OCI-LY1 (cell line): ENCODE measurements at regions not wholly inside any gene's neighbourhood (a gene's known extent, or its start where the extent isn't known, plus 50 kb on each side); places are given as distances from the start of the nearest gene placed in this dataset.

ENCODE experiments used
- H2AFZ ChIP-seq: fragments of 200-600 bp; sonication (generic), shearing (Covaris generic); 2 replicates; pipeline ENCODE4 v1.6.0; 2014; ENCODE audit warnings: antibody characterized with exemption, mild to moderate bottlenecking, low read length
- H3F3A ChIP-seq: fragments of 200-600 bp; sonication (generic), shearing (Covaris generic); 2 replicates; pipeline ENCODE4 v1.6.0; 2014; ENCODE audit warnings: mild to moderate bottlenecking, antibody characterized with exemption, low read length, moderate library complexity; ENCODE audit not compliant: insufficient read depth
- H3K27ac ChIP-seq: fragments of 200-600 bp; sonication (generic); 2 replicates; pipeline ENCODE4 v1.5.1; 2014; ENCODE audit warnings: low read length, mixed run types, mild to moderate bottlenecking, low read depth; ENCODE audit not compliant: poor library complexity, severe bottlenecking
- H3K27me3 ChIP-seq: fragments of 200-600 bp; sonication (generic); 2 replicates; pipeline ENCODE4 v1.6.0; 2014; ENCODE audit warnings: antibody characterized with exemption, mild to moderate bottlenecking, low read length, moderate library complexity; ENCODE audit not compliant: insufficient read depth
- H3K36me3 ChIP-seq: fragments of 200-600 bp; sonication (generic); 2 replicates; pipeline ENCODE4 v1.6.1; 2014; ENCODE audit warnings: mild to moderate bottlenecking, antibody characterized with exemption, low read length, moderate library complexity, mixed read lengths; ENCODE audit not compliant: insufficient read depth
- H3K4me1 ChIP-seq: fragments of 200-600 bp; sonication (generic); 2 replicates; pipeline ENCODE4 v1.5.1; 2014; ENCODE audit warnings: mild to moderate bottlenecking, low read length, moderate library complexity; ENCODE audit not compliant: insufficient read depth, severe bottlenecking
- H3K4me2 ChIP-seq: fragments of 200-600 bp; sonication (generic), shearing (Covaris generic); 2 replicates; pipeline ENCODE4 v1.6.1; 2014; ENCODE audit warnings: low read length
- H3K4me3 ChIP-seq: fragments of 200-600 bp; sonication (generic); 2 replicates; pipeline ENCODE4 v1.5.1; 2014; ENCODE audit warnings: low read length, low read depth, mild to moderate bottlenecking, mixed read lengths; ENCODE audit not compliant: poor library complexity, severe bottlenecking
- H3K79me2 ChIP-seq: fragments of 200-600 bp; shearing (Covaris generic); 2 replicates; pipeline ENCODE4 v1.6.1; 2016; ENCODE audit warnings: mixed run types, low read length, mixed read lengths; ENCODE audit not compliant: insufficient read depth
- H3K9ac ChIP-seq: fragments of 200-600 bp; sonication (generic), shearing (Covaris generic); 2 replicates; pipeline ENCODE4 v1.6.1; 2014; ENCODE audit warnings: mild to moderate bottlenecking, low read length, mixed read lengths
- H3K9me2 ChIP-seq: fragments of 200-600 bp; sonication (generic), shearing (Covaris generic); 2 replicates; pipeline ENCODE4 v1.6.1; 2014; ENCODE audit warnings: low read depth, mild to moderate bottlenecking, low read length, mixed read lengths
- H3K9me3 ChIP-seq: fragments of 200-600 bp; shearing (Covaris generic); 2 replicates; pipeline ENCODE4 v1.6.1; 2014; ENCODE audit warnings: low read length, mixed read lengths
- H4K20me1 ChIP-seq: fragments of 200-600 bp; sonication (generic), shearing (Covaris generic); 2 replicates; pipeline ENCODE4 v1.6.0; 2016; ENCODE audit warnings: mild to moderate bottlenecking, low read length; ENCODE audit not compliant: insufficient read depth
- EZH2 ChIP-seq: fragments of 200-600 bp; sonication (generic), shearing (Covaris generic); IDR thresholded peaks from 2 replicates; pipeline ENCODE4 v1.8.0; 2017; ENCODE audit warnings: borderline replicate concordance, mixed run types, mild to moderate bottlenecking, antibody characterized with exemption, low read length, moderate library complexity, mixed read lengths
- TF ChIP-seq, protein P1 (sequence below): fragments of 200-600 bp; sonication (generic), shearing (Covaris generic); IDR thresholded peaks from 2 replicates; pipeline ENCODE4 v1.5.1; 2017; ENCODE audit warnings: mild to moderate bottlenecking, antibody characterized with exemption, low read length, moderate library complexity, mixed read lengths

DNA sequence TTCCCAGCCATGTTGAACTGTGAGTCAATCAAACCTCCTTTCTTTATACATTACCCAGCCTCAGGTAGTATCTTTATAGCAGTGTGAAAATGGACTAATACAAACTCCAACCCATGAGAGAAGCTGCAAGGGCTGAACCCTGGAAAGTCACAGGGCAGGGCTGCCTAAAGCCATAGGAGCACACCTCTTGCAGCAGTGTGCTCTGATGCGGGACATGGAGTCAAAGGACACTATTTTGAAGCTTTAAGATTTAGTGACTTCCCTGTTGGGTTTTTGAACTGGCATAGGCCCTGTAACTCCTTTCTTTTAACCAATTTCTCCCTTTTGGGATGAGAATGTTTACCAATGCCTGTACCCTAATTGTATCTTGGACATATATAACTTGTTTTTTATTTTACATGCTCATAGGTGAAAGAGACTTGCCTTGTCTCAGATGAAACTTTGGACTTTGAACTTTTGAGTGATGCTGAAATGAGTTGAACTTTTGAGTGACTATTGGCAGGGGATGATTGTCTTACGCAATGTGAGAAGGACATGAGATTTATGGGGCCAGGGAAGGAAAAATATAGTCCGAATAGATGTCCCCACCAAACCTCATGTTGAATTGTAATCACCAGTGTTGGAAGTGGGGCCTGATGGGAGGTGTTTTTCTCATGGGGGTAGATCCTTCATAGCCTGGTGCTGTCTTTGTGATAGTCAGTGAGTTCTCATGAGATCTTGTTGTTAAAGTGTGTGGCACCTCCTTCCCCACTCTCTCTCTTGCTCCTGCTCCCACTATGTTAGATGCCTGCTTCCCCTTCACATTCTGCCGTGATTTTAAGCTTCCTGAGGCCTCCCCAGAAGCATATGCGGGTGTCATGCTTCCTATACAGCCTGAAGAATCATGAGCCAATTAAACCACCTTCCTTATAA lies 159.5 kb upstream of the SPEF2 start:
- Histone ChIP-seq H3K27me3 (no peaks in the 10 kb centered on the region), H2AFZ (no peak overlapping the region), H4K20me1 (no peaks in the 10 kb centered on the region), H3F3A (no peaks in the 10 kb centered on the region), H3K9me2 (no peaks in the 10 kb centered on the region), H3K27ac (no peak overlapping the region), H3K4me2 (no peak overlapping the region), H3K36me3 (no peaks in the 10 kb centered on the region), H3K9me3 (no peaks in the 10 kb centered on the region), H3K4me1 (no peaks in the 10 kb centered on the region), H3K79me2 (no peaks in the 10 kb centered on the region), H3K9ac (no peak overlapping the region), H3K4me3 (no peak overlapping the region)
- TF ChIP-seq, protein P1, sequence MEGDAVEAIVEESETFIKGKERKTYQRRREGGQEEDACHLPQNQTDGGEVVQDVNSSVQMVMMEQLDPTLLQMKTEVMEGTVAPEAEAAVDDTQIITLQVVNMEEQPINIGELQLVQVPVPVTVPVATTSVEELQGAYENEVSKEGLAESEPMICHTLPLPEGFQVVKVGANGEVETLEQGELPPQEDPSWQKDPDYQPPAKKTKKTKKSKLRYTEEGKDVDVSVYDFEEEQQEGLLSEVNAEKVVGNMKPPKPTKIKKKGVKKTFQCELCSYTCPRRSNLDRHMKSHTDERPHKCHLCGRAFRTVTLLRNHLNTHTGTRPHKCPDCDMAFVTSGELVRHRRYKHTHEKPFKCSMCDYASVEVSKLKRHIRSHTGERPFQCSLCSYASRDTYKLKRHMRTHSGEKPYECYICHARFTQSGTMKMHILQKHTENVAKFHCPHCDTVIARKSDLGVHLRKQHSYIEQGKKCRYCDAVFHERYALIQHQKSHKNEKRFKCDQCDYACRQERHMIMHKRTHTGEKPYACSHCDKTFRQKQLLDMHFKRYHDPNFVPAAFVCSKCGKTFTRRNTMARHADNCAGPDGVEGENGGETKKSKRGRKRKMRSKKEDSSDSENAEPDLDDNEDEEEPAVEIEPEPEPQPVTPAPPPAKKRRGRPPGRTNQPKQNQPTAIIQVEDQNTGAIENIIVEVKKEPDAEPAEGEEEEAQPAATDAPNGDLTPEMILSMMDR = no peak
- no peak for TF ChIP-seq EZH2

DNA sequence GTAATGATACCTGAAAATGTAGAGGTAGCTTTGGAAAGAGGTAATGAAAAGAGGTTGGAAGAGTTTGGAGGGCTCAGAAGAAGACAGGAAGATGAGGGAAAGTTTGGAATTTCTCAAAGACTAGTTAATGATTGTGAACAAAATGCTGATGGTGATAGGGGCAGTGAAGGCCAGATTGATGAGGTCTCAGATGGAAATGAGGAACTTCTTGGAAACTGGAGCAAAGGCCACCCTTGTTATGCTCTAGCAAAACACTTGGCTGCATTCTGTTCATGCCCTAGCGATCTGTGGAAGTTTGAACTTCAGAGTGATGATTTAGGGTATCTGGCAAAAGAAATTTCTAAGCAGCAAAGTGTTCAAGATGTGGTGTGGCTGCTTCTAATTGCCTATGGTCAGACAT lies 161.2 kb upstream of the SPEF2 start:
- no peak overlapping the region for H2AFZ ChIP-seq
- H3K9me2 ChIP-seq = no peaks in the 10 kb centered on the region
- H4K20me1 ChIP-seq = no peaks in the 10 kb centered on the region
- H3F3A ChIP-seq = no peaks in the 10 kb centered on the region
- H3K36me3 ChIP-seq = no peaks in the 10 kb centered on the region
- no peaks in the 10 kb centered on the region for H3K27me3 ChIP-seq
- no peaks in the 10 kb centered on the region for H3K79me2 ChIP-seq
- TF ChIP-seq EZH2 = no peak
- TF ChIP-seq, protein P1 = no peak
- H3K4me1 ChIP-seq = no peaks in the 10 kb centered on the region
- H3K27ac ChIP-seq = no peak overlapping the region
- no peak overlapping the region for H3K9ac ChIP-seq
- H3K4me2 ChIP-seq = no peak overlapping the region
- no peaks in the 10 kb centered on the region for H3K9me3 ChIP-seq
- H3K4me3 ChIP-seq = no peak overlapping the region

DNA sequence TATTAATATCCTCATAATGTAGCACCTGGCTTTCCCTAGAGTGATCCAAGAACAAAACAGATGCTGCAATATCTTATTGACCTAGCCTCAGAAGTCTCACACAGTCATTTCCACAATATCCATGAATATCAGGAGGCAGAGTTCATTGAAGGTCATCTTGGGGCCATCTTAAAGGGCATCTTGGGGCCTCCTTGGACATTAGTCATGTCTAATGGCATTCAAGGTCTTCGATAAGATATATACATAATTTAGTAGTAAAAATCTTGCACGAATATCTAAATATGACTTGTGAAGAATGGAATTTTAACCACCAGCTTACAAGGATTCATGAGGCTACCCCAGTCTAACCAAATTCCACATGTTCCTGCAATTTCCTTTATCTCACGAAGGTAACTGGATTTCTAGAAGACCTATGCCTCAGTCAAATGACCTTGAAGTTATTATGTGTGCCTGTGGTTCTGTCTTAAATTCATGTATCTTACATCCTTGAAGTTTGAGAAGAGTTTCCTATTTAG lies 163.6 kb upstream of the SPEF2 start:
- H3K4me3 ChIP-seq = no peak overlapping the region
- H3K79me2 ChIP-seq = no peaks in the 10 kb centered on the region
- H3K4me2 ChIP-seq = no peak overlapping the region
- H2AFZ ChIP-seq = no peak overlapping the region
- no peaks in the 10 kb centered on the region for H3K4me1 ChIP-seq
- no peak overlapping the region for H3K27ac ChIP-seq
- TF ChIP-seq, protein P1 = no peak
- TF ChIP-seq EZH2 = no peak
- H3F3A ChIP-seq = no peaks in the 10 kb centered on the region
- H3K36me3 ChIP-seq = no peaks in the 10 kb centered on the region
- no peak overlapping the region for H3K9ac ChIP-seq
- no peaks in the 10 kb centered on the region for H3K27me3 ChIP-seq
- no peaks in the 10 kb centered on the region for H3K9me2 ChIP-seq
- H3K9me3 ChIP-seq = no peaks in the 10 kb centered on the region
- no peaks in the 10 kb centered on the region for H4K20me1 ChIP-seq
